ENCODE measurements at regions not wholly inside any gene's neighbourhood (a gene's known extent, or its start where the extent isn't known, plus 50 kb on each side); places are given as distances from the start of the nearest gene placed in this dataset.

GRCh38 chr10:81820418-81820817 lies 54.6 kb upstream of the NRG3 start:
- TF ChIP-seq CTCF (IDR thresholded peaks at IDR 0.05; ENCODE audit: borderline replicate concordance, control extremely low read depth, extremely low read depth, insufficient read depth, missing control alignments), result no peak
- DNase-seq (ENCODE audit: low spot score), result no peak
- in situ Hi-C loops (cut with MboI; ENCODE audit: low sequenced_read_pairs, unreplicated experiment), result no loop called here

All from GM13976 (cell line).